ENCODE measurements at regions not wholly inside any gene's neighbourhood (a gene's known extent, or its start where the extent isn't known, plus 50 kb on each side); places are given as distances from the start of the nearest gene placed in this dataset.

DNA sequence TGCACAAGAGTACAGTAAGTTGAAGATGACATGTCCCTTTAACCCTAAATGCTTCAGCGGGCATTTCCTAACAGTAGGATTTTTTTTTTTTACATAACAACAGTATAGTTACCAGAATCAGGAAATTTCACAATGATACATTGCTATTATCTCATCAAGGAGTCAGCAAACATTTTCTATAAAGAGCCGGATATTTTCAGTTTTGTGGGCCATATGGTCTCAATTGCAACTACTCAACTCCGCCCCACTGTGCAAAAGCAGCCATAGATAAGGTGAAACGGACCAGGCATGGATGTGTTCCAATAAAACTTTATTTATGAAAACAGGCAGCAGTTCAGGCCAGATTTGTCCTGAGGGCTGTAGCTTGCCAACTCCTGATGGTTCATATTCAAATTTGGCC lies 130.6 kb downstream of the SMAD6 start:
- no peaks in the 10 kb centered on the region for H3K4me1 ChIP-seq (ENCODE audit: low read length)
- H3K27ac ChIP-seq (ENCODE audit: low read length), result no peak overlapping the region
- no peaks in the 10 kb centered on the region for H3K79me2 ChIP-seq (ENCODE audit: low read length)
- no peak overlapping the region for H3K9ac ChIP-seq (ENCODE audit: low read length)
- H3K9me3 ChIP-seq (replicated peaks; ENCODE audit: insufficient read depth, low read length), result no peaks in the 10 kb centered on the region
- H2AFZ ChIP-seq (ENCODE audit: low read length), result no peak overlapping the region
- H3K27me3 ChIP-seq (replicated peaks; ENCODE audit: insufficient read depth, low read length), result no peaks in the 10 kb centered on the region
- no peak overlapping the region for H3K4me2 ChIP-seq (ENCODE audit: low read depth, low read length)
- H3F3A ChIP-seq (ENCODE audit: insufficient read depth, low read length), result no peaks in the 10 kb centered on the region
- H3K9me2 ChIP-seq (replicated peaks; ENCODE audit: insufficient read depth, low read length), result no peaks in the 10 kb centered on the region
- TF ChIP-seq EZH2 (optimal IDR thresholded peaks at IDR 0.05; ENCODE audit: low read depth, low read length) (no peak), EZH2phosphoT487 (IDR thresholded peaks at IDR 0.05; ENCODE audit: low read length) (no peak)
- TF ChIP-seq, protein P1, sequence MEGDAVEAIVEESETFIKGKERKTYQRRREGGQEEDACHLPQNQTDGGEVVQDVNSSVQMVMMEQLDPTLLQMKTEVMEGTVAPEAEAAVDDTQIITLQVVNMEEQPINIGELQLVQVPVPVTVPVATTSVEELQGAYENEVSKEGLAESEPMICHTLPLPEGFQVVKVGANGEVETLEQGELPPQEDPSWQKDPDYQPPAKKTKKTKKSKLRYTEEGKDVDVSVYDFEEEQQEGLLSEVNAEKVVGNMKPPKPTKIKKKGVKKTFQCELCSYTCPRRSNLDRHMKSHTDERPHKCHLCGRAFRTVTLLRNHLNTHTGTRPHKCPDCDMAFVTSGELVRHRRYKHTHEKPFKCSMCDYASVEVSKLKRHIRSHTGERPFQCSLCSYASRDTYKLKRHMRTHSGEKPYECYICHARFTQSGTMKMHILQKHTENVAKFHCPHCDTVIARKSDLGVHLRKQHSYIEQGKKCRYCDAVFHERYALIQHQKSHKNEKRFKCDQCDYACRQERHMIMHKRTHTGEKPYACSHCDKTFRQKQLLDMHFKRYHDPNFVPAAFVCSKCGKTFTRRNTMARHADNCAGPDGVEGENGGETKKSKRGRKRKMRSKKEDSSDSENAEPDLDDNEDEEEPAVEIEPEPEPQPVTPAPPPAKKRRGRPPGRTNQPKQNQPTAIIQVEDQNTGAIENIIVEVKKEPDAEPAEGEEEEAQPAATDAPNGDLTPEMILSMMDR (IDR thresholded peaks at IDR 0.05; ENCODE audit: low read length), result no peak
- H3K4me3 ChIP-seq (ENCODE audit: low read length), result no peak overlapping the region
- DNase-seq, result no peak
- H3K36me3 ChIP-seq (replicated peaks; ENCODE audit: insufficient read depth, low read length), result no peaks in the 10 kb centered on the region
- no peaks in the 10 kb centered on the region for H4K20me1 ChIP-seq (ENCODE audit: insufficient read depth, low read length)

DNA sequence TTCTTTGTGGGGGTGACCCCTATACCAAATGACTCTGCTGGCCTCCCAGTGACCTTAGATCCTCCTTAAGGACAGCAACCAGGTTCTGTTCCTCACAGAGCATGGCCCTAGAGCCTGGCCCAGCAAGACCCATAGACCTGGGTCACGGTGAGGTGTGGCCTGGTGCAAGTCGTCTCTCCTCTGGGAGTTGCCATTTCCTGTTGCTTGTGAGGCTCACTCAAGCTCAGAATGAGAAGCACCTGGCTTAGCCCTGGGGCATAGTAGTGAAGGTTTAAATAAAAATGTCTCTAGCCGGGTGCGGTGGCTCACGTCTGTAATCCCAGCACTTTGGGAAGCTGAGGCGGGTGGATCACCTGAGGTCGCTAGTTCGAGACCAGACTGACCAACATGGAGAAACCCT lies 131.3 kb downstream of the SMAD6 start:
- no peak overlapping the region for H3K4me2 ChIP-seq (ENCODE audit: low read depth, low read length)
- DNase-seq, result no peak

DNA sequence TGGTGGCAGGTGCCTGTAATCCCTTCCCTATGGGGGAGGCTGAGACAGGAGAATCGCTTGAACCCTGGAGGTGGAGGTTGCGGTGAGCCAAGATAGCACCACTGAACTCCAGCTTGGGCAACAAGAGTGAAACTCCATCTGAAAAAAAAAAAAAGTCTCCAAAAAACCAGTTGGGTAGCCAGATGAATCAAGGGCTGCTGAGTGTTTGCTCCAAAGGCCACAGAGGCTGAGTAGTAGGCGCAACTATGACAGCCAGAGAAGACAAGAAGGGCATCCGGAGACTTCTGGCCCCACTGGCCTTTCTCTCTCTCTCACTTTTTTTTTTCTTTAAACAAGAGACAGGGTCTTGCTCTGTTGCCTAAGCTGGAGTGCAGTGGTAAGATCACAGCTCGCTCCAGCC lies 131.8 kb downstream of the SMAD6 start:
- no peak overlapping the region for H3K27ac ChIP-seq (ENCODE audit: low read length)
- H3F3A ChIP-seq (ENCODE audit: insufficient read depth, low read length), result no peaks in the 10 kb centered on the region
- no peaks in the 10 kb centered on the region for H3K9me3 ChIP-seq (replicated peaks; ENCODE audit: insufficient read depth, low read length)
- H3K79me2 ChIP-seq (ENCODE audit: low read length), result no peaks in the 10 kb centered on the region
- no peak overlapping the region for H2AFZ ChIP-seq (ENCODE audit: low read length)
- H3K9me2 ChIP-seq (replicated peaks; ENCODE audit: insufficient read depth, low read length), result no peaks in the 10 kb centered on the region
- TF ChIP-seq, protein P1 (IDR thresholded peaks at IDR 0.05; ENCODE audit: low read length), result no peak
- TF ChIP-seq EZH2phosphoT487 (IDR thresholded peaks at IDR 0.05; ENCODE audit: low read length) (no peak), EZH2 (optimal IDR thresholded peaks at IDR 0.05; ENCODE audit: low read depth, low read length) (no peak)
- H3K4me3 ChIP-seq (ENCODE audit: low read length), result no peak overlapping the region
- DNase-seq, result no peak
- H3K4me1 ChIP-seq (ENCODE audit: low read length), result no peaks in the 10 kb centered on the region
- no peaks in the 10 kb centered on the region for H3K27me3 ChIP-seq (replicated peaks; ENCODE audit: insufficient read depth, low read length)
- H3K9ac ChIP-seq (ENCODE audit: low read length), result no peak overlapping the region
- no peaks in the 10 kb centered on the region for H4K20me1 ChIP-seq (ENCODE audit: insufficient read depth, low read length)
- H3K36me3 ChIP-seq (replicated peaks; ENCODE audit: insufficient read depth, low read length), result no peaks in the 10 kb centered on the region
- H3K4me2 ChIP-seq (ENCODE audit: low read depth, low read length), result no peak overlapping the region

More for the DNA sequence above, 131.3 kb downstream of the SMAD6 start:
- Histone ChIP-seq H3K27me3 (replicated peaks; ENCODE audit: insufficient read depth, low read length) (no peaks in the 10 kb centered on the region), H4K20me1 (ENCODE audit: insufficient read depth, low read length) (no peaks in the 10 kb centered on the region), H2AFZ (ENCODE audit: low read length) (no peak overlapping the region), H3F3A (ENCODE audit: insufficient read depth, low read length) (no peaks in the 10 kb centered on the region), H3K27ac (ENCODE audit: low read length) (no peak overlapping the region), H3K79me2 (ENCODE audit: low read length) (no peaks in the 10 kb centered on the region), H3K36me3 (replicated peaks; ENCODE audit: insufficient read depth, low read length) (no peaks in the 10 kb centered on the region), H3K9me3 (replicated peaks; ENCODE audit: insufficient read depth, low read length) (no peaks in the 10 kb centered on the region), H3K9ac (ENCODE audit: low read length) (no peak overlapping the region), H3K4me3 (ENCODE audit: low read length) (no peak overlapping the region), H3K9me2 (replicated peaks; ENCODE audit: insufficient read depth, low read length) (no peaks in the 10 kb centered on the region), H3K4me1 (ENCODE audit: low read length) (no peaks in the 10 kb centered on the region)
- TF ChIP-seq, protein P1 (IDR thresholded peaks at IDR 0.05; ENCODE audit: low read length), result no peak
- TF ChIP-seq EZH2phosphoT487 (IDR thresholded peaks at IDR 0.05; ENCODE audit: low read length) (no peak), EZH2 (optimal IDR thresholded peaks at IDR 0.05; ENCODE audit: low read depth, low read length) (no peak)

All from MM.1S (cell line).